ENCODE measurements at regions not wholly inside any gene's neighbourhood (a gene's known extent, or its start where the extent isn't known, plus 50 kb on each side); places are given as distances from the start of the nearest gene placed in this dataset.

- TF ChIP-seq CTCF (tag by site-specific recombination; IDR thresholded peaks at IDR 0.05), result no peak
- no peak for TF ChIP-seq ZNF10 (tag by site-specific recombination; IDR thresholded peaks at IDR 0.05)
- TF ChIP-seq ZNF768 (tag by site-specific recombination; IDR thresholded peaks at IDR 0.05), result no peak
- no peak for TF ChIP-seq ZNF76 (tag by site-specific recombination; IDR thresholded peaks at IDR 0.05; ENCODE audit: borderline replicate concordance, low read depth)
- no peak for TF ChIP-seq ZNF140 (tag by site-specific recombination; IDR thresholded peaks at IDR 0.05)
- no peak for TF ChIP-seq ZSCAN5A (tag by site-specific recombination; IDR thresholded peaks at IDR 0.05)
- TF ChIP-seq ZNF561 (tag by site-specific recombination; IDR thresholded peaks at IDR 0.05; ENCODE audit: borderline replicate concordance), result no peak
- no peak for TF ChIP-seq ZSCAN18 (tag by site-specific recombination; IDR thresholded peaks at IDR 0.05)
- no peak for TF ChIP-seq ZFP37 (tag by site-specific recombination; IDR thresholded peaks at IDR 0.05)
- no peak for TF ChIP-seq ZSCAN23 (tag by site-specific recombination; IDR thresholded peaks at IDR 0.05)
- no peak for TF ChIP-seq ZNF114 (tag by site-specific recombination; IDR thresholded peaks at IDR 0.05)
These were observed 58.9 kb upstream of the FOXI2 start for GRCh38 chr10:127678091-127678490.

All from HEK293 (cell line).